ENCODE measurements at regions not wholly inside any gene's neighbourhood (a gene's known extent, or its start where the extent isn't known, plus 50 kb on each side); places are given as distances from the start of the nearest gene placed in this dataset.

DNA sequence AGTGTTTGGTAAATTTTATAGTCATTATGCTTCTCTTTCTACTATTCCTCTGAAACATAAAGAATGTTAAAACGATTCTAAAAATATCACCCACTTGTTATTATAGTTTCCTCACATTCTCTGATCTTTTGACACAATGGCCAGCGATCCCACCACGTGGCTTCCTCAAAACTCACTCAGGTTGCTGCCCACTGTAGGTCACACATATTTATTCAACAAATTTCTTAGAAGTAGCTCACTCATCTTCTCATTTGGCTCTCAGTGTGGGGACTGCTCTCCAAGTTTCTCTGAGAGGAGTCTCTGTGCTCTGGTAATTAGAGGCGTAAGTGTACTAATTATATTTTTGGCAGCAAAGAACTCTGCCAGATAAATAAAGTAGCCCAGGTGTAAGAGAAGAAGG, 465.4 kb downstream of the CDH11 start:
- Histone ChIP-seq H3K9me3 (no peaks in the 10 kb centered on the region), H3K27me3 (no peaks in the 10 kb centered on the region), H3K9ac (ENCODE audit: low read depth in 2 of 2, low read length in 2 of 2) (no peak overlapping the region), H3K4me3 (no peak overlapping the region), H3K36me3 (no peaks in the 10 kb centered on the region), H3K27ac (no peak overlapping the region), H3K4me1 (no peaks in the 10 kb centered on the region)
- TF ChIP-seq, protein P1, sequence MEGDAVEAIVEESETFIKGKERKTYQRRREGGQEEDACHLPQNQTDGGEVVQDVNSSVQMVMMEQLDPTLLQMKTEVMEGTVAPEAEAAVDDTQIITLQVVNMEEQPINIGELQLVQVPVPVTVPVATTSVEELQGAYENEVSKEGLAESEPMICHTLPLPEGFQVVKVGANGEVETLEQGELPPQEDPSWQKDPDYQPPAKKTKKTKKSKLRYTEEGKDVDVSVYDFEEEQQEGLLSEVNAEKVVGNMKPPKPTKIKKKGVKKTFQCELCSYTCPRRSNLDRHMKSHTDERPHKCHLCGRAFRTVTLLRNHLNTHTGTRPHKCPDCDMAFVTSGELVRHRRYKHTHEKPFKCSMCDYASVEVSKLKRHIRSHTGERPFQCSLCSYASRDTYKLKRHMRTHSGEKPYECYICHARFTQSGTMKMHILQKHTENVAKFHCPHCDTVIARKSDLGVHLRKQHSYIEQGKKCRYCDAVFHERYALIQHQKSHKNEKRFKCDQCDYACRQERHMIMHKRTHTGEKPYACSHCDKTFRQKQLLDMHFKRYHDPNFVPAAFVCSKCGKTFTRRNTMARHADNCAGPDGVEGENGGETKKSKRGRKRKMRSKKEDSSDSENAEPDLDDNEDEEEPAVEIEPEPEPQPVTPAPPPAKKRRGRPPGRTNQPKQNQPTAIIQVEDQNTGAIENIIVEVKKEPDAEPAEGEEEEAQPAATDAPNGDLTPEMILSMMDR (IDR thresholded peaks at IDR 0.05), result no peak
- no peak for DNase-seq
- intact Hi-C loops (cut with DNase I), result no loop called here

- no peak for DNase-seq
- intact Hi-C loops (cut with DNase I), result no loop called here
- no peak overlapping the region for H3K9ac ChIP-seq (ENCODE audit: low read depth in 2 of 2, low read length in 2 of 2)
- H3K27me3 ChIP-seq, result no peaks in the 10 kb centered on the region
- H3K9me3 ChIP-seq, result no peaks in the 10 kb centered on the region
- no peak overlapping the region for H3K27ac ChIP-seq
- no peak overlapping the region for H3K4me3 ChIP-seq
- no peaks in the 10 kb centered on the region for H3K36me3 ChIP-seq
- TF ChIP-seq, protein P1 (IDR thresholded peaks at IDR 0.05), result no peak
- H3K4me1 ChIP-seq, result no peaks in the 10 kb centered on the region
Measured at GRCh38 chr16:64654178-64654577, 467.7 kb downstream of the CDH11 start.

- Histone ChIP-seq H3K9me3 (no peaks in the 10 kb centered on the region), H3K27ac (no peak overlapping the region), H3K9ac (ENCODE audit: low read depth in 2 of 2, low read length in 2 of 2) (no peak overlapping the region), H3K36me3 (no peaks in the 10 kb centered on the region), H3K4me1 (no peaks in the 10 kb centered on the region), H3K27me3 (no peaks in the 10 kb centered on the region), H3K4me3 (no peak overlapping the region)
- no peak for DNase-seq
- intact Hi-C loops (cut with DNase I), result no loop called here
- TF ChIP-seq, protein P1 (IDR thresholded peaks at IDR 0.05), result no peak
Measured at GRCh38 chr16:64648282-64648681, 473.6 kb downstream of the CDH11 start.

DNA sequence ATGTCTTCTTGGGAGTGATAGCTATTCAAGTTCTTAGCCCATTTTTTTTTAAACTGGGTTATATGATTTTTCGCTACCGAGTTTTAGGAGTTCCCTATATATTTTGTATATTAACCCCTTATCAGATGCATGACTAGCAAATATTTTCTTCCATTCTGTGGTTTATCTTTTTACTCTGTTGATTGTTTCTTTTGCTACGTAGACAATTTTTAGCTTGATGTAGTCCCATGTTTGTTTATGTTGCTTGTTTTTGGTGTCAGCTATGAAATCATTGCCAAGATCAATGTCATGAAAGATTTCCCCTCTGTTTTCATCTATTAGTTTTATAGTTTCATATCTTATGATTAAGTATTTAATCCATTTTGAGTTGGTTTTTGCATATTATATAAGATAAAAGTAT, 480.5 kb downstream of the CDH11 start:
- no peak for DNase-seq
- Histone ChIP-seq H3K9ac (ENCODE audit: low read depth in 2 of 2, low read length in 2 of 2) (no peak overlapping the region), H3K4me1 (no peaks in the 10 kb centered on the region), H3K27me3 (no peaks in the 10 kb centered on the region), H3K36me3 (no peaks in the 10 kb centered on the region), H3K9me3 (no peaks in the 10 kb centered on the region), H3K27ac (no peak overlapping the region), H3K4me3 (no peak overlapping the region)
- intact Hi-C loops (cut with DNase I), result no loop called here
- TF ChIP-seq, protein P1 (IDR thresholded peaks at IDR 0.05), result no peak

DNA sequence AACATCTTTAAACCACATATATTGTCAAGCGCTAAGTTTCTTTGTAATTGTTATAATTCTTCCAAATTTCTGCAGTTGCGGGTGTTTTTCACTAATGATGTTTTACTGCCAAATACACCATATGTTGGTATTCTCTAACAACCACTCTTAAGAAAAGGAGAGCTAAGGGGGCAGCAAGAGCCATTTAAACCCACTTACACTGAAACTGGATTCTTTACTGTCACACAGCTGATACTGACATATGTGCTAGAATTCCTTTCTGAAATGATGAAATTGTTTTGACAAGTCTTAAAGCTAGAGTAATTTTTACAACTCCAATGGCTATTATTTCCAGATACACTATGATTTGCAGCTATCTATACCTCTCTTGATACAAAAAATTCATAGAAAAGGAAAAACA, 483.1 kb downstream of the CDH11 start:
- Histone ChIP-seq H3K4me1 (no peaks in the 10 kb centered on the region), H3K9ac (ENCODE audit: low read depth in 2 of 2, low read length in 2 of 2) (no peak overlapping the region), H3K36me3 (no peaks in the 10 kb centered on the region), H3K27me3 (no peaks in the 10 kb centered on the region), H3K4me3 (no peak overlapping the region), H3K9me3 (no peaks in the 10 kb centered on the region), H3K27ac (no peak overlapping the region)
- no peak for DNase-seq
- TF ChIP-seq, protein P1 (IDR thresholded peaks at IDR 0.05), result no peak
- intact Hi-C loops (cut with DNase I), result no loop called here

DNA sequence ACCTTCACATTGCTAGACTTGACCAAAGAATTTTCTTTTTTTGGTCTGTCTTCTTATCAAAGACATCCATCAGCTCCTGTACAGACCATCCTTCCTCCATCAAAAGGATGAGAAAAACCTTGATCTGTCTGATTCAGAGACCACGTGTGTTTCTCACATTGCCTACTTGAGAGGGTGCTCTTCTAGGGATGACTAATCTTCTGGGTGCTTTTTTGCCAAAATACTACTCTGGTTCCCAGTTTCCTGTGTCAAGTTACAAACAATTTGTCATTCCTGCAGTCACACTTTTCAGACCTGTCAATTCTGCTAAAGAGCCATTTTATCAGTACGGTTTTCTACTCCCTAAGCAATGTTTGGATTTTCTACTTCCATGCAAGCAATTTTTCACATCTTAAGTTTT, 492.2 kb downstream of the CDH11 start:
- intact Hi-C loops (cut with DNase I), result no loop called here
- TF ChIP-seq, protein P1 (IDR thresholded peaks at IDR 0.05), result no peak
- Histone ChIP-seq H3K4me3 (no peak overlapping the region), H3K27me3 (no peaks in the 10 kb centered on the region), H3K4me1 (no peaks in the 10 kb centered on the region), H3K9ac (ENCODE audit: low read depth in 2 of 2, low read length in 2 of 2) (no peak overlapping the region), H3K36me3 (no peaks in the 10 kb centered on the region), H3K27ac (no peak overlapping the region), H3K9me3 (no peaks in the 10 kb centered on the region)
- DNase-seq, result no peak

Data from colonic mucosa (tissue), 4 donors.